Aorta (tissue), 5 donors: ENCODE measurements at regions not wholly inside any gene's neighbourhood (a gene's known extent, or its start where the extent isn't known, plus 50 kb on each side); places are given as distances from the start of the nearest gene placed in this dataset.

Experiments used
- ATAC-seq: fragments of 200-7000 bp; cut with Tn5 transposase; one replicate; pipeline ENCODE4 v1.9.1; 2022; ENCODE audit warnings: moderate library complexity; ENCODE audit not compliant: low FRiP score
- DNase-seq, 2 donors: peaks; one replicate each; pipeline ENCODE4 v3.0.0-alpha.2; 2020
- H3K27ac ChIP-seq, 2 donors: one replicate each; pipeline ENCODE4 v1.5.1; 2013; ENCODE audit warnings: low read length in 2 of 2, mild to moderate bottlenecking in 2 of 2, moderate library complexity in 2 of 2, control low read depth in 1 of 2, inconsistent platforms in 1 of 2, low read depth in 1 of 2
- H3K27me3 ChIP-seq, 2 donors: one replicate each; pipeline ENCODE4 v1.6.1; 2013; ENCODE audit warnings: control low read depth in 1 of 2, low read length in 1 of 2, mild to moderate bottlenecking in 1 of 2, moderate library complexity in 1 of 2; ENCODE audit not compliant: insufficient read depth in 2 of 2, control insufficient read depth in 1 of 2
- H3K36me3 ChIP-seq, 2 donors: one replicate each; pipeline ENCODE4 v1.6.1; 2013; ENCODE audit warnings: control low read depth in 1 of 2, low read length in 1 of 2, mild to moderate bottlenecking in 1 of 2; ENCODE audit not compliant: insufficient read depth in 2 of 2, control insufficient read depth in 1 of 2
- H3K4me1 ChIP-seq, 2 donors: one replicate each; pipeline ENCODE4 v1.6.1; 2013; ENCODE audit warnings: low read length in 2 of 2, control low read depth in 1 of 2, mild to moderate bottlenecking in 1 of 2, moderate library complexity in 1 of 2; ENCODE audit not compliant: insufficient read depth in 2 of 2, control insufficient read depth in 1 of 2
- H3K4me3 ChIP-seq, 2 donors: one replicate each; pipeline ENCODE4 v1.5.1; 2013; ENCODE audit warnings: low read length in 2 of 2, control low read depth in 1 of 2, mild to moderate bottlenecking in 1 of 2
- H3K9me3 ChIP-seq: one replicate; pipeline ENCODE4 v1.6.1; 2013; ENCODE audit warnings: mild to moderate bottlenecking, low read length; ENCODE audit not compliant: control insufficient read depth
- WGBS, 2 donors: extraction: QIAGEN DNeasy Blood & Tissue Kit; methylation state at CpG; one replicate each; pipeline ENCODE4 v1.1.7; 2013; 5-methylcytosine and 5-hydroxymethylcytosine counted together
- intact Hi-C, 2 donors: fragments of 100-400 bp; cut with DNase I; formaldehyde crosslinking; loops; one replicate each; pipeline versions ENCODE4 v1.14.2 to v1.15.0; 2022
- donor health status: healthy with polysubstance abuse.
- donor health status: Bipolar disorder and iron deficiency.
- donor health status: DM: no; HTN: no; CAD: no.
- donor health status: DM: no; HTN: no; CAD: no.
- donor health status: DM: yes; HTN: yes; CAD: no.

- no peak for ATAC-seq
- no peaks in the 10 kb centered on the region for H3K4me1 ChIP-seq
- no peaks in the 10 kb centered on the region for H3K36me3 ChIP-seq
- H3K27me3 ChIP-seq = no peaks in the 10 kb centered on the region
- WGBS, 2 donors = 82 to 85% methylated on average over 8 of the region's 8 CpGs
- DNase-seq = no peak
- H3K9me3 ChIP-seq = no peaks in the 10 kb centered on the region
- intact Hi-C loops = no loop called here
- no peak overlapping the region for H3K4me3 ChIP-seq
- no peak overlapping the region for H3K27ac ChIP-seq
Observed at GRCh38 chr1:199799116-199799515, 228.4 kb upstream of the NR5A2 start.

GRCh38 chr1:199804526-199804925 is 223.0 kb upstream of the NR5A2 start:
- Histone ChIP-seq H3K4me1 (no peaks in the 10 kb centered on the region), H3K27me3 (no peaks in the 10 kb centered on the region), H3K9me3 (no peaks in the 10 kb centered on the region), H3K4me3 (no peak overlapping the region), H3K36me3 (no peaks in the 10 kb centered on the region), H3K27ac (no peak overlapping the region)
- intact Hi-C loops = no loop called here
- WGBS, 2 donors = 67 to 68% methylated on average over 4 of the region's 4 CpGs
- ATAC-seq (no peak), DNase-seq (no peak)

GRCh38 chr1:199808110-199808870 is 219.2 kb upstream of the NR5A2 start:
- Histone ChIP-seq H3K9me3 (no peaks in the 10 kb centered on the region), H3K27ac (no peak overlapping the region), H3K4me3 (no peak overlapping the region), H3K36me3 (no peaks in the 10 kb centered on the region), H3K27me3 (peaks cover 0 to 2% of the 10 kb centered on the region in 2 donors), H3K4me1 (no peaks in the 10 kb centered on the region)
- no peak for ATAC-seq
- DNase-seq = no peak
- WGBS, 2 donors = 51 to 53% methylated on average over 2 of the region's 2 CpGs
- intact Hi-C loops = no loop called here

- no peaks in the 10 kb centered on the region for H3K36me3 ChIP-seq
- H3K4me3 ChIP-seq = no peak overlapping the region
- H3K27ac ChIP-seq = no peak overlapping the region
- H3K9me3 ChIP-seq = no peaks in the 10 kb centered on the region
- DNase-seq (no peak), ATAC-seq (no peak)
- intact Hi-C loops = no loop called here
- H3K4me1 ChIP-seq = no peaks in the 10 kb centered on the region
- H3K27me3 ChIP-seq = peaks cover 0 to 2% of the 10 kb centered on the region in 2 donors
- 51 to 92% methylated on average over 1 of the region's 1 CpG for WGBS, 2 donors
Observed at GRCh38 chr1:199809311-199809710, 218.2 kb upstream of the NR5A2 start.

GRCh38 chr1:199811163-199811562 is 216.3 kb upstream of the NR5A2 start:
- no peak for ATAC-seq
- Histone ChIP-seq H3K4me1 (no peaks in the 10 kb centered on the region), H3K4me3 (no peak overlapping the region), H3K27ac (no peak overlapping the region), H3K9me3 (no peaks in the 10 kb centered on the region), H3K27me3 (peaks cover 0 to 2% of the 10 kb centered on the region in 2 donors), H3K36me3 (no peaks in the 10 kb centered on the region)
- intact Hi-C loops = no loop called here
- DNase-seq = no peak
- 81 to 84% methylated on average over 5 of the region's 5 CpGs for WGBS, 2 donors

GRCh38 chr1:199813198-199813597 is 214.3 kb upstream of the NR5A2 start:
- ATAC-seq (no peak), DNase-seq (no peak)
- Histone ChIP-seq H3K36me3 (no peaks in the 10 kb centered on the region), H3K9me3 (no peaks in the 10 kb centered on the region), H3K4me1 (no peaks in the 10 kb centered on the region), H3K27me3 (peaks cover 0 to 2% of the 10 kb centered on the region in 2 donors), H3K4me3 (no peak overlapping the region), H3K27ac (no peak overlapping the region)
- intact Hi-C loops = no loop called here
- 67 to 75% methylated on average over 4 of the region's 4 CpGs for WGBS, 2 donors

GRCh38 chr1:199815947-199816346 is 211.6 kb upstream of the NR5A2 start:
- Histone ChIP-seq H3K27me3 (peaks cover 0 to 2% of the 10 kb centered on the region in 2 donors), H3K27ac (no peak overlapping the region), H3K9me3 (no peaks in the 10 kb centered on the region), H3K4me1 (no peaks in the 10 kb centered on the region), H3K36me3 (no peaks in the 10 kb centered on the region), H3K4me3 (no peak overlapping the region)
- intact Hi-C loops = no loop called here
- DNase-seq (no peak), ATAC-seq (no peak)
- WGBS, 2 donors = 68 to 83% methylated on average over 3 of the region's 3 CpGs

- Histone ChIP-seq H3K4me3 (no peak overlapping the region), H3K9me3 (no peaks in the 10 kb centered on the region), H3K4me1 (no peaks in the 10 kb centered on the region), H3K27ac (no peak overlapping the region), H3K36me3 (no peaks in the 10 kb centered on the region), H3K27me3 (no peaks in the 10 kb centered on the region)
- intact Hi-C loops = no loop called here
- no peak for DNase-seq
- ATAC-seq = no peak
- WGBS, 2 donors = 11 to 16% methylated on average over 1 of the region's 1 CpG
Observed at GRCh38 chr1:199817266-199817665, 210.2 kb upstream of the NR5A2 start.

- Histone ChIP-seq H3K4me1 (no peaks in the 10 kb centered on the region), H3K9me3 (no peaks in the 10 kb centered on the region), H3K27me3 (no peaks in the 10 kb centered on the region), H3K4me3 (no peak overlapping the region), H3K36me3 (no peaks in the 10 kb centered on the region), H3K27ac (no peak overlapping the region)
- DNase-seq (no peak), ATAC-seq (no peak)
- 38 to 43% methylated on average over 4 of the region's 4 CpGs for WGBS, 2 donors
- intact Hi-C loops = no loop called here
Observed at GRCh38 chr1:199821029-199821779, 206.3 kb upstream of the NR5A2 start.
